NB4 (cell line): ENCODE measurements at regions not wholly inside any gene's neighbourhood (a gene's known extent, or its start where the extent isn't known, plus 50 kb on each side); places are given as distances from the start of the nearest gene placed in this dataset.
"Not testable (repeated sequence)": the region's sequence is repeated elsewhere in the genome, so short reads cannot be mapped to it uniquely, and the experiment has no call there.

Experiments
- CTCF ChIP-seq: IDR thresholded peaks from one replicate; pipeline ENCODE4 v1.5.1; 2012; ENCODE audit warnings: low read depth, low read length
- MYC ChIP-seq: IDR thresholded peaks from 2 replicates; pipeline ENCODE4 v1.6.1; 2011; ENCODE audit warnings: low read depth, low read length
- POLR2A ChIP-seq: IDR thresholded peaks from 2 replicates; pipeline ENCODE4 v1.6.1; 2011; ENCODE audit warnings: mild to moderate bottlenecking; ENCODE audit not compliant: insufficient read length; ENCODE audit errors: extremely low read depth
- TF ChIP-seq, protein P1 (sequence below): IDR thresholded peaks from 2 replicates; pipeline ENCODE4 v1.6.1; 2011; ENCODE audit warnings: low read depth, low read length

DNA sequence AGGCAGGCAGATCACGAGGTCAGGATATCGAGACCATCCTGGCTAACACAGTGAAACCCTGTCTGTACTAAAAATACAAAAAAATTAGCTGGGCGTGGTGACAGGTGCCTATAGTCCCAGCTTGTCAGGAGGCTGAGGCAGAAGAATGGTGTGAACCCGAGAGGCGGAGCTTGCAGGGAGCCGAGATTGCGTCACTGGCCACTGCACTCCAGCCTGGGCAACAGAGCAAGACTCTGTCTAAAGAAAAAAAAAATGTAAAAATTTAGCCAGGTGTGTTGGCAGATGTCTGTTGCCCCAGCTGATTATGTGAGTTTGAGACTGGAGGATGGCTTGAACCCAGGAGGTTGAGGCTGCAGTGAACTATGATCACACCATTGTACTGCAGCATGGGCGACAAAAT, 54.2 kb upstream of the ADGRE5 start:
- not testable (repeated sequence) for TF ChIP-seq CTCF, POLR2A, MYC
- TF ChIP-seq, protein P1, sequence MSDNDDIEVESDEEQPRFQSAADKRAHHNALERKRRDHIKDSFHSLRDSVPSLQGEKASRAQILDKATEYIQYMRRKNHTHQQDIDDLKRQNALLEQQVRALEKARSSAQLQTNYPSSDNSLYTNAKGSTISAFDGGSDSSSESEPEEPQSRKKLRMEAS = not testable (repeated sequence)
